ENCODE measurements at regions not wholly inside any gene's neighbourhood (a gene's known extent, or its start where the extent isn't known, plus 50 kb on each side); places are given as distances from the start of the nearest gene placed in this dataset.

DNA sequence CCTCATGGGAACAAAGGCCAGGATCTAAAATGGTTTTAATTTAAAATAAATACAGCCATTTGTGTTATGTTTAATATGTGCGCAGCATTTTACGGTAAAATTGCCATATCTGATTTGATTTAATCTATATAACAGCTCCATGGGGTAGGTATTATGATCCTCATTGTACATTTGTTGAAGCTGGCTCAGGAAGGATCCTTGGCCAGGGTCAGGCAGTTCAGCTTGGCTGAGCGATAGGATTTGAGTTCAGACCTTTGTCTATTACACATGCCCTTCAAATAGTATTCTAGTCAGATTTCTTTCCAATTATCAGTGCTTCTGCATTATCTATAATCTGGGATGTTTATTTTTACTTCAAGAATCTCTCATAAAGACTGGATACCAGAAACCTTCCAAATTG lies 950.4 kb upstream of the EEF2KMT start (continued):
- TF ChIP-seq, protein P1, sequence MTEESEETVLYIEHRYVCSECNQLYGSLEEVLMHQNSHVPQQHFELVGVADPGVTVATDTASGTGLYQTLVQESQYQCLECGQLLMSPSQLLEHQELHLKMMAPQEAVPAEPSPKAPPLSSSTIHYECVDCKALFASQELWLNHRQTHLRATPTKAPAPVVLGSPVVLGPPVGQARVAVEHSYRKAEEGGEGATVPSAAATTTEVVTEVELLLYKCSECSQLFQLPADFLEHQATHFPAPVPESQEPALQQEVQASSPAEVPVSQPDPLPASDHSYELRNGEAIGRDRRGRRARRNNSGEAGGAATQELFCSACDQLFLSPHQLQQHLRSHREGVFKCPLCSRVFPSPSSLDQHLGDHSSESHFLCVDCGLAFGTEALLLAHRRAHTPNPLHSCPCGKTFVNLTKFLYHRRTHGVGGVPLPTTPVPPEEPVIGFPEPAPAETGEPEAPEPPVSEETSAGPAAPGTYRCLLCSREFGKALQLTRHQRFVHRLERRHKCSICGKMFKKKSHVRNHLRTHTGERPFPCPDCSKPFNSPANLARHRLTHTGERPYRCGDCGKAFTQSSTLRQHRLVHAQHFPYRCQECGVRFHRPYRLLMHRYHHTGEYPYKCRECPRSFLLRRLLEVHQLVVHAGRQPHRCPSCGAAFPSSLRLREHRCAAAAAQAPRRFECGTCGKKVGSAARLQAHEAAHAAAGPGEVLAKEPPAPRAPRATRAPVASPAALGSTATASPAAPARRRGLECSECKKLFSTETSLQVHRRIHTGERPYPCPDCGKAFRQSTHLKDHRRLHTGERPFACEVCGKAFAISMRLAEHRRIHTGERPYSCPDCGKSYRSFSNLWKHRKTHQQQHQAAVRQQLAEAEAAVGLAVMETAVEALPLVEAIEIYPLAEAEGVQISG (CRISPR knock-in tag; IDR thresholded peaks at IDR 0.05): no peak
- TF ChIP-seq ZNF598 (CRISPR knock-in tag; IDR thresholded peaks at IDR 0.05; ENCODE audit: borderline replicate concordance) (no peak), FIP1L1 (IDR thresholded peaks at IDR 0.05; ENCODE audit: borderline replicate concordance, insufficient read depth, low read depth, low read length) (no peak), ZNF225 (CRISPR knock-in tag; IDR thresholded peaks at IDR 0.05) (no peak), ASH2L (IDR thresholded peaks at IDR 0.05; ENCODE audit: insufficient read length, low read depth, low read length) (no peak)
- TF ChIP-seq, protein P2, sequence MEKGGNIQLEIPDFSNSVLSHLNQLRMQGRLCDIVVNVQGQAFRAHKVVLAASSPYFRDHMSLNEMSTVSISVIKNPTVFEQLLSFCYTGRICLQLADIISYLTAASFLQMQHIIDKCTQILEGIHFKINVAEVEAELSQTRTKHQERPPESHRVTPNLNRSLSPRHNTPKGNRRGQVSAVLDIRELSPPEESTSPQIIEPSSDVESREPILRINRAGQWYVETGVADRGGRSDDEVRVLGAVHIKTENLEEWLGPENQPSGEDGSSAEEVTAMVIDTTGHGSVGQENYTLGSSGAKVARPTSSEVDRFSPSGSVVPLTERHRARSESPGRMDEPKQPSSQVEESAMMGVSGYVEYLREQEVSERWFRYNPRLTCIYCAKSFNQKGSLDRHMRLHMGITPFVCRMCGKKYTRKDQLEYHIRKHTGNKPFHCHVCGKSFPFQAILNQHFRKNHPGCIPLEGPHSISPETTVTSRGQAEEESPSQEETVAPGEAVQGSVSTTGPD (CRISPR knock-in tag; IDR thresholded peaks at IDR 0.05): no peak
- TF ChIP-seq, protein P3, sequence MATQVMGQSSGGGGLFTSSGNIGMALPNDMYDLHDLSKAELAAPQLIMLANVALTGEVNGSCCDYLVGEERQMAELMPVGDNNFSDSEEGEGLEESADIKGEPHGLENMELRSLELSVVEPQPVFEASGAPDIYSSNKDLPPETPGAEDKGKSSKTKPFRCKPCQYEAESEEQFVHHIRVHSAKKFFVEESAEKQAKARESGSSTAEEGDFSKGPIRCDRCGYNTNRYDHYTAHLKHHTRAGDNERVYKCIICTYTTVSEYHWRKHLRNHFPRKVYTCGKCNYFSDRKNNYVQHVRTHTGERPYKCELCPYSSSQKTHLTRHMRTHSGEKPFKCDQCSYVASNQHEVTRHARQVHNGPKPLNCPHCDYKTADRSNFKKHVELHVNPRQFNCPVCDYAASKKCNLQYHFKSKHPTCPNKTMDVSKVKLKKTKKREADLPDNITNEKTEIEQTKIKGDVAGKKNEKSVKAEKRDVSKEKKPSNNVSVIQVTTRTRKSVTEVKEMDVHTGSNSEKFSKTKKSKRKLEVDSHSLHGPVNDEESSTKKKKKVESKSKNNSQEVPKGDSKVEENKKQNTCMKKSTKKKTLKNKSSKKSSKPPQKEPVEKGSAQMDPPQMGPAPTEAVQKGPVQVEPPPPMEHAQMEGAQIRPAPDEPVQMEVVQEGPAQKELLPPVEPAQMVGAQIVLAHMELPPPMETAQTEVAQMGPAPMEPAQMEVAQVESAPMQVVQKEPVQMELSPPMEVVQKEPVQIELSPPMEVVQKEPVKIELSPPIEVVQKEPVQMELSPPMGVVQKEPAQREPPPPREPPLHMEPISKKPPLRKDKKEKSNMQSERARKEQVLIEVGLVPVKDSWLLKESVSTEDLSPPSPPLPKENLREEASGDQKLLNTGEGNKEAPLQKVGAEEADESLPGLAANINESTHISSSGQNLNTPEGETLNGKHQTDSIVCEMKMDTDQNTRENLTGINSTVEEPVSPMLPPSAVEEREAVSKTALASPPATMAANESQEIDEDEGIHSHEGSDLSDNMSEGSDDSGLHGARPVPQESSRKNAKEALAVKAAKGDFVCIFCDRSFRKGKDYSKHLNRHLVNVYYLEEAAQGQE (IDR thresholded peaks at IDR 0.05; ENCODE audit: borderline replicate concordance in 1 of 2, low read depth in 1 of 2, low read length in 2 of 2): no peak
- TF ChIP-seq, protein P4, sequence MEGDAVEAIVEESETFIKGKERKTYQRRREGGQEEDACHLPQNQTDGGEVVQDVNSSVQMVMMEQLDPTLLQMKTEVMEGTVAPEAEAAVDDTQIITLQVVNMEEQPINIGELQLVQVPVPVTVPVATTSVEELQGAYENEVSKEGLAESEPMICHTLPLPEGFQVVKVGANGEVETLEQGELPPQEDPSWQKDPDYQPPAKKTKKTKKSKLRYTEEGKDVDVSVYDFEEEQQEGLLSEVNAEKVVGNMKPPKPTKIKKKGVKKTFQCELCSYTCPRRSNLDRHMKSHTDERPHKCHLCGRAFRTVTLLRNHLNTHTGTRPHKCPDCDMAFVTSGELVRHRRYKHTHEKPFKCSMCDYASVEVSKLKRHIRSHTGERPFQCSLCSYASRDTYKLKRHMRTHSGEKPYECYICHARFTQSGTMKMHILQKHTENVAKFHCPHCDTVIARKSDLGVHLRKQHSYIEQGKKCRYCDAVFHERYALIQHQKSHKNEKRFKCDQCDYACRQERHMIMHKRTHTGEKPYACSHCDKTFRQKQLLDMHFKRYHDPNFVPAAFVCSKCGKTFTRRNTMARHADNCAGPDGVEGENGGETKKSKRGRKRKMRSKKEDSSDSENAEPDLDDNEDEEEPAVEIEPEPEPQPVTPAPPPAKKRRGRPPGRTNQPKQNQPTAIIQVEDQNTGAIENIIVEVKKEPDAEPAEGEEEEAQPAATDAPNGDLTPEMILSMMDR (CRISPR knock-in tag; IDR thresholded peaks at IDR 0.05): no peak

Data from HepG2 (cell line).